IMR-90 (cell line): ENCODE measurements at regions not wholly inside any gene's neighbourhood (a gene's known extent, or its start where the extent isn't known, plus 50 kb on each side); places are given as distances from the start of the nearest gene placed in this dataset.

Source experiments
- CEBPB ChIP-seq: IDR thresholded peaks from 2 replicates; pipeline ENCODE4 v1.6.1; 2012; ENCODE audit warnings: low read depth, low read length, improper control_type of control experiment
- CHD1 ChIP-seq: IDR thresholded peaks from 2 replicates; pipeline ENCODE4 v1.6.1; 2012; ENCODE audit warnings: low read depth, low read length, improper control_type of control experiment
- MAFK ChIP-seq: IDR thresholded peaks from 2 replicates; pipeline ENCODE4 v1.6.1; 2012; ENCODE audit warnings: low read depth, low read length, improper control_type of control experiment
- NFE2L2 ChIP-seq: fragments of 150-350 bp; IDR thresholded peaks from 2 replicates; pipeline ENCODE4 v1.6.1; 2016; ENCODE audit warnings: low read depth, mild to moderate bottlenecking, low read length
- POLR2A ChIP-seq: IDR thresholded peaks from 2 replicates; pipeline ENCODE4 v1.6.1; 2012; ENCODE audit warnings: mild to moderate bottlenecking, low read depth, low read length
- RCOR1 ChIP-seq: IDR thresholded peaks from 2 replicates; pipeline ENCODE4 v1.6.1; 2012; ENCODE audit warnings: mild to moderate bottlenecking, low read length, improper control_type of control experiment; ENCODE audit not compliant: insufficient replicate concordance
- RFX5 ChIP-seq: IDR thresholded peaks from 2 replicates; pipeline ENCODE4 v1.8.0; 2012; ENCODE audit warnings: low read depth, mild to moderate bottlenecking, low read length, moderate library complexity
- TF ChIP-seq, protein P1 (sequence below): fragments of 150-350 bp; IDR thresholded peaks from 2 replicates; pipeline ENCODE4 v1.6.1; 2017; ENCODE audit warnings: mild to moderate bottlenecking, antibody characterized with exemption, low read length, low read depth
- TF ChIP-seq, protein P2 (sequence below): conservative IDR thresholded peaks from 2 replicates; pipeline ENCODE4 v1.5.1; 2012; ENCODE audit warnings: mild to moderate bottlenecking, low read depth, low read length, improper control_type of control experiment

DNA sequence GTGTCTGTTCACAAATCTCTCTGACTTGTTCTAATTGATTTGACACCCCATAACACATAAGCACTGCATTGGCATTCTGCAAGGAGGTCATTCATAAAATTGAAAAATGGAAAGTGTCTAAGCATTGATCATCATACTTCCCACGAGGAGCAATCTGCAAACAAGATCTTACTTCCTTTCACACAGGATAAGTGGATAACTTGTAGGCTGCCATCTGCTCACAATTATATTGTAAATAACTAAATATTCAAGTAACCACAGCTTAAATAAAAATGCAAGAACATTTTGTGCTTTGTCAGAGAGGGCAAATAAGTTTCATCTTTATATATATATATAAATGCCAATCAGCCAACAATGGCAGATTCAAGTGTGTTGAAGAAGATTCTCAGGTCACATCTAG, 264.8 kb upstream of the ZC3H12C start:
- TF ChIP-seq, protein P1, sequence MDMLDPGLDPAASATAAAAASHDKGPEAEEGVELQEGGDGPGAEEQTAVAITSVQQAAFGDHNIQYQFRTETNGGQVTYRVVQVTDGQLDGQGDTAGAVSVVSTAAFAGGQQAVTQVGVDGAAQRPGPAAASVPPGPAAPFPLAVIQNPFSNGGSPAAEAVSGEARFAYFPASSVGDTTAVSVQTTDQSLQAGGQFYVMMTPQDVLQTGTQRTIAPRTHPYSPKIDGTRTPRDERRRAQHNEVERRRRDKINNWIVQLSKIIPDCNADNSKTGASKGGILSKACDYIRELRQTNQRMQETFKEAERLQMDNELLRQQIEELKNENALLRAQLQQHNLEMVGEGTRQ = no peak
- TF ChIP-seq POLR2A (no peak), CHD1 (no peak), NFE2L2 (no peak), CEBPB (no peak), RCOR1 (no peak), RFX5 (no peak), MAFK (no peak)
- TF ChIP-seq, protein P2, sequence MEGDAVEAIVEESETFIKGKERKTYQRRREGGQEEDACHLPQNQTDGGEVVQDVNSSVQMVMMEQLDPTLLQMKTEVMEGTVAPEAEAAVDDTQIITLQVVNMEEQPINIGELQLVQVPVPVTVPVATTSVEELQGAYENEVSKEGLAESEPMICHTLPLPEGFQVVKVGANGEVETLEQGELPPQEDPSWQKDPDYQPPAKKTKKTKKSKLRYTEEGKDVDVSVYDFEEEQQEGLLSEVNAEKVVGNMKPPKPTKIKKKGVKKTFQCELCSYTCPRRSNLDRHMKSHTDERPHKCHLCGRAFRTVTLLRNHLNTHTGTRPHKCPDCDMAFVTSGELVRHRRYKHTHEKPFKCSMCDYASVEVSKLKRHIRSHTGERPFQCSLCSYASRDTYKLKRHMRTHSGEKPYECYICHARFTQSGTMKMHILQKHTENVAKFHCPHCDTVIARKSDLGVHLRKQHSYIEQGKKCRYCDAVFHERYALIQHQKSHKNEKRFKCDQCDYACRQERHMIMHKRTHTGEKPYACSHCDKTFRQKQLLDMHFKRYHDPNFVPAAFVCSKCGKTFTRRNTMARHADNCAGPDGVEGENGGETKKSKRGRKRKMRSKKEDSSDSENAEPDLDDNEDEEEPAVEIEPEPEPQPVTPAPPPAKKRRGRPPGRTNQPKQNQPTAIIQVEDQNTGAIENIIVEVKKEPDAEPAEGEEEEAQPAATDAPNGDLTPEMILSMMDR = no peak
